ACC112 (cell line): ENCODE measurements at regions not wholly inside any gene's neighbourhood (a gene's known extent, or its start where the extent isn't known, plus 50 kb on each side); places are given as distances from the start of the nearest gene placed in this dataset.

Experiments
- H2AFZ ChIP-seq: fragments of 200-600 bp; sonication (generic); one replicate; pipeline ENCODE4 v1.6.0; 2017; ENCODE audit warnings: antibody characterized with exemption, low read length; ENCODE audit not compliant: unreplicated experiment
- H3K27ac ChIP-seq: fragments of 200-600 bp; sonication (generic); 2 replicates; pipeline ENCODE4 v1.5.1; 2014; ENCODE audit warnings: low read depth, mild to moderate bottlenecking, antibody characterized with exemption, low read length, moderate library complexity
- H3K27me3 ChIP-seq: fragments of 200-600 bp; sonication (generic); 2 replicates; pipeline ENCODE4 v1.6.1; 2014; ENCODE audit warnings: mild to moderate bottlenecking, antibody characterized with exemption, low read length, moderate library complexity, mixed read lengths; ENCODE audit not compliant: insufficient read depth
- H3K36me3 ChIP-seq: fragments of 200-600 bp; sonication (generic); 2 replicates; pipeline ENCODE4 v1.6.1; 2016; ENCODE audit warnings: mild to moderate bottlenecking, antibody characterized with exemption, low read length, moderate library complexity, mixed read lengths; ENCODE audit not compliant: insufficient read depth
- H3K4me1 ChIP-seq: fragments of 200-600 bp; sonication (generic); one replicate; pipeline ENCODE4 v1.6.1; 2016; ENCODE audit warnings: low read length, mixed read lengths; ENCODE audit not compliant: insufficient read depth, unreplicated experiment, control insufficient read depth
- H3K4me3 ChIP-seq: fragments of 200-600 bp; sonication (generic); 2 replicates; pipeline ENCODE4 v1.5.1; 2014; ENCODE audit warnings: mild to moderate bottlenecking, low read depth, low read length
- H3K79me2 ChIP-seq: fragments of 200-600 bp; sonication (generic); one replicate; pipeline ENCODE4 v1.6.0; 2016; ENCODE audit warnings: low read length; ENCODE audit not compliant: control insufficient read depth, unreplicated experiment, insufficient read depth

DNA sequence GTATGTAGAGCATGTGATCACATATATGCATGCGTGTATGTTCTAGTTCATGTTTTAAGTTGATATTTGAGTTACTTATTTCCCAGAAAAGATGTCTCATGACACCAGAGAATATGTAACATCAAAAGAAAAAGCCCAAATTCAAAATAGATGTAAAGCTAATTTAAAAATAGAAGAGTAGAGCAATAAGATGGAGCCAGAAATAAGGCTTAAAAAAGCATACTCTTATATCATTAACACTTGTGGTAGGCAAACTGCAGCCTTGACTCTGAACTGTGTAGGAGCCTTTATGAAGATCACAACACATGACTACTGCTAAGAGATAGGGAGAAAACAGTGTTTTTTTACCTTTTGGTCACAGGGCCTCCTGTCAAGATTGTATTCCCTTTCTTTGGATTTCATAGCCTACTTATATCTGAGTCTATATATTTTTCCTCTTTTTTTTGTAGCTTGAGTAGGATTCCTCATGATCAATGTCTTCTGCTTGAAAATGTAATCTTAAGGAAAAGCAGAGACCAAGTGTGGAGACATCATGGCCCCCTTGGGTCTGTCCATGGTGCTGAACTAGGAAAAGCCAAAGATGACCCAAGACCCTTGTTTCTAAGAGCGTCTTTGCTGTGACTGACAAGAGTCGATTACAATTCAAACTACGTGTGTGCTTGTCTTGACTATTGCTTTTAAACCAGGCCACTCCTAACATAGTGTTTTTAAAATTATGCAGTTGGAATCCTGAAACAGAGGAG, 390.4 kb downstream of the SHISA9 start:
- no peaks in the 10 kb centered on the region for H3K79me2 ChIP-seq
- no peak overlapping the region for H3K27ac ChIP-seq
- H3K4me3 ChIP-seq, result no peak overlapping the region
- H3K27me3 ChIP-seq, result no peaks in the 10 kb centered on the region
- H3K36me3 ChIP-seq, result no peaks in the 10 kb centered on the region
- H3K4me1 ChIP-seq, result no peaks in the 10 kb centered on the region
- no peak overlapping the region for H2AFZ ChIP-seq

DNA sequence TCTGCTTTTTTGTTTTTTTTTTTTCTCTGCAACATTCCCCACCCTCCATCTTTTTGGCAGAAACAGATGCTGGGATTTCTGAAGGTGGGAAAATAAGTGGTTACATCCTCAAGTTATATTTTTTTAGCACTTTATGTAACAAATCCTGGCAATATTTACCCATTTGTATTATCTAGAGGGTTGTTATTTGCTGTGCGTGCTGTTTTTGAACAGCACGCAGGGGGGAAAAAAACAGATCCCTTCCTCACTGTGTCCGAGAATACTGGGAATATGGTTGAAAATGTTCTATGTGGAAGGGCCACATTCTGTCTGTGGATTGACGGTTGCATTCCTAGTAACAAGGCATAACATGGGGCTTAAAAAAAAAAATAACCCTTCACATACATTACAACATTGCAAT, 394.8 kb downstream of the SHISA9 start:
- Histone ChIP-seq H3K4me1 (no peaks in the 10 kb centered on the region), H3K4me3 (no peak overlapping the region), H3K36me3 (no peaks in the 10 kb centered on the region), H3K79me2 (no peaks in the 10 kb centered on the region), H2AFZ (no peak overlapping the region), H3K27ac (no peak overlapping the region), H3K27me3 (no peaks in the 10 kb centered on the region)

DNA sequence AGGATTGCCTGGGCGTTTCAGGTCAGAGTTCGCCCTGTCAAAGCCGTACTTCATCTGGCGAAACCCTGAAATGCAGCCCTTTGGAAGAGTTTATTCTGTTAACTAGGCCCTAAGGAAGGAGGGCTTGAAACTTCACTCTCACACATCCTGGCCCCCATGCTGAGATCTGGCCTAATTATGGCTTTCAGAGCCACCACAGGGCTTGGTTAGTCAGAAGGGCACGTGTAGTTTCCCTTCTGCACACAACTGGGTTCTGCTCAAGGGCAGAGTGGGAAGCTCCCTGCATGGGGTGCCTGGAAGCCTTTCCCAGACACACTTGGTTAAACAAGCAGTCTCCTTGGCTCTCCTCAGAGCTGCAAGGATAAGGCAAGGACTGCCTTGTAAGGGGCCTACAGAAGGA, 397.3 kb downstream of the SHISA9 start:
- Histone ChIP-seq H2AFZ (no peak overlapping the region), H3K27ac (no peak overlapping the region), H3K27me3 (no peaks in the 10 kb centered on the region), H3K79me2 (no peaks in the 10 kb centered on the region), H3K4me1 (no peaks in the 10 kb centered on the region), H3K36me3 (no peaks in the 10 kb centered on the region), H3K4me3 (no peak overlapping the region)

DNA sequence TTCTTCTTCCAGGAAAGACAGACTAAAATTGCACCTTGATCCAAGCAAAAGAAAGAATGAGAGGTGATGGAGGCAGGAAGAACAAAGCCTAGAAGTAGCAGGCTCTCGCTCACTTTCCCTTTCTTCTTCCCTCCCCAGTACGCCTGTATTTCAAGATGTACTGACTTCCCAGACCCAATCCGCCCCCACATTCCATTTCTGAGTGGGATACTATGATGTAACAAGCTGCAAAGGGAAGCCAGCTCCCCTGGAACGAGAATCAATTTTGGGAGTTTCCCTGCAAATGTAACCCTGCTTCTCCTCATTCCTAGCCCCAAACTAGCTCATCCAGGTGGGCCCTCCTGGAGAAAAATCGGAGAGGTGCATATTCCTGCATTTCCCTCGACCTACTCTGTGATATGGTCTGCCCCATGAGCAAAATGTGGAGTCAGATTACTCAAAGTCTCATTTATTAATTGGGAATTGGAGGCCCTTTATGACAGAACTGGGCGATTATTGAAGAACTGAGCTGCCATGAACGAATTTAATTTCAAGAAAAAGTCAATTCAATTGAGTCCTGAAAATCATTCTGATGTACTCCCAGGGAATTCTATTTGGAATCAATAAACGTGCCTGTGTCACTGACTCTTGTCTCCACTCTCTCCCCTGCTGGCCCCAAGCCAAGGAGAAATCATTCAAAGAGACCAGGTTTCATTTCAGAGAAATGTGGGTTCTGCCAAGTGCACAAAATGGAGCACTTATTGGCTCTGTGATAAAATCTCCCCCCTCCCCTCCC, 398.9 kb downstream of the SHISA9 start:
- H3K4me1 ChIP-seq, result no peaks in the 10 kb centered on the region
- H3K36me3 ChIP-seq, result no peaks in the 10 kb centered on the region
- H3K27ac ChIP-seq, result no peak overlapping the region
- no peak overlapping the region for H2AFZ ChIP-seq
- no peaks in the 10 kb centered on the region for H3K27me3 ChIP-seq
- H3K79me2 ChIP-seq, result no peaks in the 10 kb centered on the region
- H3K4me3 ChIP-seq, result no peak overlapping the region

DNA sequence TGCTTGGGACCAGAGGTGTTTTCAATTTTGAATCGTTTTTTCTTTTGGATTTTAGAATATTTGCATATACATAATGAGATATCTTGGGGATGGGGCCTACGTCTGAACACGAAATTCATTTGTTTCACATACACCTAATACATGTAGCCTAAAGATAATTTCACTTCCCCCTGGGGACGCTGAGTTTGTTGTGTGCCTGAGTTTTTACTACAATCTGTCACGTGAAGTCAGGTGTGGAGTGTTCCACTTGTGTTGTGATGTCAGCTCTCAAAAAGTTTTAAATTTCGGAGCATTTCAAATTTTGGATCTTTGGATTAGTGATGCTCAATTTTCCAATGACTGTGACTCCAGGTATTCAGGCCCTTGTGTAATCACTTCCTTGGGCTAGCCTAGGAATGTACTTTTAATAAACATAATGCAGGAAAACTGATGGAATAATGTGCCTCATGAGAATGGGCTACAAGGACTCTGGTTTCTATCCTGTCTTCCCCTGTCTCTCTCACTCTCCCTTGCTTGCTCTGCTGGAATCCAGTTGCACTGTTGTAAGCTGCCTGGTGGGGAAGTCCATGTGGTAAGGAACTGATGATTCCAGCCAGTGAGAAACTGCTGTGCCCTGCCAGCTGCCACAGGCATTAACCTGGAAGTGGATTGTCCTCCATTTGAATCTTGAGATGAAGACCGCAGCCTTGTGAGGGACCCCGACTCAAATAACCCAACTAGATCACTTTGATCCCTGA, 403.8 kb downstream of the SHISA9 start:
- Histone ChIP-seq H3K36me3 (no peaks in the 10 kb centered on the region), H3K27ac (no peak overlapping the region), H3K27me3 (no peaks in the 10 kb centered on the region), H3K4me3 (no peak overlapping the region), H3K79me2 (no peaks in the 10 kb centered on the region), H2AFZ (no peak overlapping the region), H3K4me1 (no peaks in the 10 kb centered on the region)

DNA sequence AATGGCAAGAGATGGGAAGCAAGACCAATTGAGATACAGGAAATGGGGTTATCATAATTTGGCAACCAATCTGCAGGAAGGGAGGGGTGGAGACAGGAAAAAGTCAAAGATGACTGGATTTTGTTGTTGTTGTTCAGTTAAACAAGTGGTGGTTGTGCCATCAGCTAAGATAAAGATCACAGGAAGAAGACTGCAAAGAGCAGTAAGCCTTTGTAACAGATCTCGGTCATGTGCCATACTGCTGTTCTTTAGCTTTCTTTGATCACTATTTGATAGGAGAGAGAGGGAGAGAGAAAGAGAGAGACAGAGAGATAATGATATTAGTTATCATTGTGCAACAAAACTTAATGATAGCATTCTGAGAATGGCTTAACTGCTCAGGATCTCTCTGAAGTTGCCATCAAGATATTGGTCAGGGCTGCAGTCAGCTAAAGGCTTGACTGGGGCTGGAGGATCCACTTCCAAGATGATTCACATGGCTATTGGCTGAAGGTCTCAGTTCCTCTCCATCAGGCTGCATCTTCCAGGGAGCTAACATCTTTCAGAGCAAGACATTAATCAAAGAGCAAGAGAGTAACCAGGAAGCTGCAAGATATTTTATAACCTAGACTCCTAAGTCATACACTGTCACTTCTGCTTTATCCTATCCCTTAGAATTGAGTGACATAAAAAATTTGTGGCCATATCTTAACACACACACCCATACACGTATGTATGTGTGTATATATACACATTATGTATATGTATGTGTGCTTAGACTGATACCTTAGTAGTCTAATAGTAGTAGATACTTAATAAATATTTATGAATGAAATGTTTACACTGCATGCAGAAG, 405.0 kb downstream of the SHISA9 start:
- H3K27me3 ChIP-seq, result no peaks in the 10 kb centered on the region
- H3K36me3 ChIP-seq, result no peaks in the 10 kb centered on the region
- H3K79me2 ChIP-seq, result no peaks in the 10 kb centered on the region
- H3K4me3 ChIP-seq, result no peak overlapping the region
- H3K27ac ChIP-seq, result no peak overlapping the region
- H2AFZ ChIP-seq, result no peak overlapping the region
- H3K4me1 ChIP-seq, result no peaks in the 10 kb centered on the region

DNA sequence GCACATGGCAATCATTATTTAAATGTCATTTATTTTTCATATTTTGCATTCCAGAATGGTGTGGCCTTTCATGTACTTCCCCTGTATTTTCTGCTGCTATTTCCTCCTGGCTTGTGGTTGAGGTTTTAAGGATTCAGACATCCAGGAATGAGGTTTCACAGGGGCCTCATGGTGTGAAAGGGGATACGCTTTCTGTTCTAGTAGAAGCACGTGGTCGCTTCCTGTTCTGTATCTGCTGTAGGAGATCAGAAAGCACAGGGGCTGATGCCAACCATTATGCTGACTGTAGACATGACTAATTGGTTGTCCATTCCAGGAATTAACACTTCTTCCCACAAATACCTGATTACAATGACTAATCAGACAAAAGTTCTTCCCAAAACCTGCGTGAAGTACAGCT, 405.9 kb downstream of the SHISA9 start:
- H3K4me1 ChIP-seq, result no peaks in the 10 kb centered on the region
- H3K27ac ChIP-seq, result no peak overlapping the region
- no peaks in the 10 kb centered on the region for H3K36me3 ChIP-seq
- H2AFZ ChIP-seq, result no peak overlapping the region
- H3K79me2 ChIP-seq, result no peaks in the 10 kb centered on the region
- H3K4me3 ChIP-seq, result no peak overlapping the region
- no peaks in the 10 kb centered on the region for H3K27me3 ChIP-seq

DNA sequence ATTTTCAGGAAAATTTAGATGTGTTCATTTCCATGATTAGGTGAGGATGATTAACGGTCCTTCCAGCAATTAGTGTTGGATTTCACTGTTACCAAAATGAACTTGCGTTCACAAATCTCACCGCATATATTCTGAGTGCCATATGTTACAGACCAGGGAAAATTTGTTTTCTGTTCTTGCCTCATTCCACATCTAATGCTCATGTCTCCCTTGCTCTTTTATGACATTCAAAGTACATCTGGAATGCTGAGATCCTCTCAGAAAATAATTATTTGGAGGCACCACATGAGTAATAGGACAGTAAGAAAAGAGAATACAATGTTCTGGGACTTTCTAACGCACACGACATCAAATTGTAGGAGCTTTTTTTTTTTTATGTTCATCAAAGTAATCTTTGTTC, 406.5 kb downstream of the SHISA9 start:
- no peak overlapping the region for H3K4me3 ChIP-seq
- H3K27ac ChIP-seq, result no peak overlapping the region
- no peaks in the 10 kb centered on the region for H3K79me2 ChIP-seq
- H3K4me1 ChIP-seq, result no peaks in the 10 kb centered on the region
- H2AFZ ChIP-seq, result no peak overlapping the region
- no peaks in the 10 kb centered on the region for H3K27me3 ChIP-seq
- H3K36me3 ChIP-seq, result no peaks in the 10 kb centered on the region

DNA sequence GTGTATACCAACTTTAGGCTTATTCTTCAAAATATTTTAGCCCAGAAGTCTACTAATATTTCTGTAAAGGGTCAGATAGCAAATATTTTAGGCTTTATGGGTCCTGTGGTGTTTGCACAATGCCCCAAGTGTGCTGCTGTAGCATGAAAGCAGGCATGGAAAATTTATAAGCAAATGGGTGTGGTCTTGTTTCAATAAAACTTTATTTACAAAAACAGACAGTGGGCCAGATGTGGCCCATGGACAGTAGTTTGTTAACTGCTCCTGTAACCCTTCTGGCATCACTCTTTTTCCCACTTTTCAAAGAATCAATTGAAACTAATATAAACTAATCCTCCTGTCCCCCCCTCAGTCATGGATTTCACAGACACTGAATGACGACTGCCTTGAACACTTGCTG, 410.7 kb downstream of the SHISA9 start:
- H2AFZ ChIP-seq, result no peak overlapping the region
- H3K27ac ChIP-seq, result no peak overlapping the region

DNA sequence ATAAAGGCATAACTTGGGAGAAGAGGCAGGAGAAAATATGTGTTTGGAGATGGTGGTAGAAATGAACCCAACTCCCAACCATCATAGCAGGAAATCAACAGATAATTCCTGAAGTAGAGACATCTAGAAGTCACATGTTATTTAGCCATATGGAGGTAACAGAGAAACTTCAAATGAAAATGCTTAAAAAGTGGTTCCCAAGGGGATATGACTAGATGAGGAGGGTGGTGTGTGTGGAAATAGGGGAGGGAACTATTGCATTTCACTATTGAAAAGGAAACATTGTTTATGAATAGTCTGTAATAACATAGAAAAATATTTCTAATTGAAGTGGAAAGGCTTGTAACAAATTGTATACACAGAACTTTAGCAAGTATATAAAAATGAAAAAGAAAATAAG, 412.0 kb downstream of the SHISA9 start:
- Histone ChIP-seq H3K4me1 (no peaks in the 10 kb centered on the region), H3K4me3 (no peak overlapping the region), H3K79me2 (no peaks in the 10 kb centered on the region), H3K36me3 (no peaks in the 10 kb centered on the region), H3K27me3 (no peaks in the 10 kb centered on the region), H2AFZ (no peak overlapping the region), H3K27ac (no peak overlapping the region)

More for the DNA sequence above, 410.7 kb downstream of the SHISA9 start:
- Histone ChIP-seq H3K36me3 (no peaks in the 10 kb centered on the region), H3K27me3 (no peaks in the 10 kb centered on the region), H3K4me1 (no peaks in the 10 kb centered on the region), H3K4me3 (no peak overlapping the region), H3K79me2 (no peaks in the 10 kb centered on the region)
